Right ventricle myocardium inferior (tissue), 1 donor: ENCODE measurements at regions not wholly inside any gene's neighbourhood (a gene's known extent, or its start where the extent isn't known, plus 50 kb on each side); places are given as distances from the start of the nearest gene placed in this dataset.

Source experiments
- ATAC-seq: fragments of 200-7000 bp; cut with Tn5 transposase; one replicate; pipeline ENCODE4 v1.9.1; 2020; ENCODE audit warnings: mild to moderate bottlenecking, moderate library complexity
- DNase-seq: peaks from one replicate; pipeline ENCODE4 v3.0.0; 2021; ENCODE audit errors: missing footprints
- intact Hi-C: fragments of 100-400 bp; cut with DNase I; formaldehyde crosslinking; loops from one replicate; pipeline ENCODE4 v1.11.0; 2022
- donor health status: DM: no; HTN: yes; CAD: no; lungs with severe emphysema.

- no peak for ATAC-seq
- intact Hi-C loops: no loop called here
- no peak for DNase-seq
These were observed 493.8 kb downstream of the ARL4A start for GRCh38 chr7:13181216-13181615.

- intact Hi-C loops: no loop called here
- DNase-seq (no peak), ATAC-seq (no peak)
These were observed 497.7 kb downstream of the ARL4A start for GRCh38 chr7:13185139-13185538.

GRCh38 chr7:13188236-13188805, 500.9 kb downstream of the ARL4A start:
- DNase-seq (no peak), ATAC-seq (no peak)
- intact Hi-C loops: no loop called here

- intact Hi-C loops: no loop called here
- no peak for ATAC-seq
These were observed 501.5 kb downstream of the ARL4A start for GRCh38 chr7:13188922-13189321.

GRCh38 chr7:13189668-13190067, 502.2 kb downstream of the ARL4A start:
- intact Hi-C loops: no loop called here
- no peak for DNase-seq
- ATAC-seq: no peak

More at GRCh38 chr7:13188922-13189321, 501.5 kb downstream of the ARL4A start:
- no peak for DNase-seq

GRCh38 chr7:13197501-13197900, 510.1 kb downstream of the ARL4A start:
- no peak for DNase-seq
- intact Hi-C loops: no loop called here
- ATAC-seq: no peak

GRCh38 chr7:13198036-13198435, 510.6 kb downstream of the ARL4A start:
- no peak for DNase-seq
- no peak for ATAC-seq
- intact Hi-C loops: no loop called here

- no peak for ATAC-seq
- intact Hi-C loops: no loop called here
- no peak for DNase-seq
These were observed 511.3 kb downstream of the ARL4A start for GRCh38 chr7:13198727-13199126.

GRCh38 chr7:13201628-13202027, 514.2 kb downstream of the ARL4A start:
- no peak for DNase-seq
- no peak for ATAC-seq
- intact Hi-C loops: no loop called here

- ATAC-seq (no peak), DNase-seq (no peak)
- intact Hi-C loops: no loop called here
These were observed 530.3 kb downstream of the ARL4A start for GRCh38 chr7:13217768-13218167.

GRCh38 chr7:13225068-13225467, 537.6 kb downstream of the ARL4A start:
- ATAC-seq: no peak
- DNase-seq: no peak
- intact Hi-C loops: no loop called here

- ATAC-seq (no peak), DNase-seq (no peak)
- intact Hi-C loops: no loop called here
These were observed 539.0 kb downstream of the ARL4A start for GRCh38 chr7:13226385-13226784.

GRCh38 chr7:13231216-13231615, 543.8 kb downstream of the ARL4A start:
- DNase-seq (no peak), ATAC-seq (no peak)
- intact Hi-C loops: no loop called here

GRCh38 chr7:13235436-13235835, 548.0 kb downstream of the ARL4A start:
- ATAC-seq (no peak), DNase-seq (no peak)
- intact Hi-C loops: no loop called here

- ATAC-seq (peak; percentile 31), DNase-seq (no peak)
- intact Hi-C loops: no loop called here
These were observed 548.6 kb downstream of the ARL4A start for GRCh38 chr7:13236026-13236425.

GRCh38 chr7:13240349-13240748, 552.9 kb downstream of the ARL4A start:
- ATAC-seq: no peak
- no peak for DNase-seq
- intact Hi-C loops: no loop called here

GRCh38 chr7:13241416-13241815, 554.0 kb downstream of the ARL4A start:
- DNase-seq: no peak
- ATAC-seq: no peak
- intact Hi-C loops: no loop called here

GRCh38 chr7:13257661-13258060, 570.2 kb downstream of the ARL4A start:
- ATAC-seq (no peak), DNase-seq (no peak)
- intact Hi-C loops: no loop called here

- intact Hi-C loops: no loop called here
These were observed 571.0 kb downstream of the ARL4A start for GRCh38 chr7:13258386-13258785.

GRCh38 chr7:13259930-13260329, 572.5 kb downstream of the ARL4A start:
- ATAC-seq (no peak), DNase-seq (no peak)
- intact Hi-C loops: no loop called here

More at GRCh38 chr7:13258386-13258785, 571.0 kb downstream of the ARL4A start:
- no peak for DNase-seq
- no peak for ATAC-seq

- DNase-seq: no peak
- intact Hi-C loops: loop anchor here (2.0 kb wide), 3 partner anchors 576 to 738 kb away; partner anchors contain the start of gene ARL4A
- no peak for ATAC-seq
These were observed 575.6 kb downstream of the ARL4A start for GRCh38 chr7:13262929-13263530.
